H9 (cell line): ENCODE measurements at regions not wholly inside any gene's neighbourhood (a gene's known extent, or its start where the extent isn't known, plus 50 kb on each side); places are given as distances from the start of the nearest gene placed in this dataset.

ENCODE experiments used
- DNase-seq: peaks from one replicate; pipeline ENCODE4 v3.0.0-alpha.2; 2017
- H2AFZ ChIP-seq: one replicate; pipeline ENCODE4 v1.6.1; 2013; ENCODE audit warnings: mild to moderate bottlenecking, low read length, control low read depth, moderate library complexity
- H2AK5ac ChIP-seq: 2 replicates; pipeline ENCODE4 v1.6.1; 2013; ENCODE audit warnings: low read length, control low read depth, mixed read lengths; ENCODE audit not compliant: insufficient read length
- H2BK120ac ChIP-seq: one replicate; pipeline ENCODE4 v1.6.1; 2013; ENCODE audit warnings: low read depth, mild to moderate bottlenecking, low read length, control low read depth, inconsistent platforms; ENCODE audit not compliant: poor library complexity, severe bottlenecking
- H2BK12ac ChIP-seq: 2 replicates; pipeline ENCODE4 v1.6.1; 2013; ENCODE audit warnings: low read length, control low read depth, mixed read lengths, low read depth; ENCODE audit not compliant: insufficient read length
- H2BK15ac ChIP-seq: 2 replicates; pipeline ENCODE4 v1.6.1; 2013; ENCODE audit warnings: low read depth, low read length, control low read depth
- H2BK20ac ChIP-seq: one replicate; pipeline ENCODE4 v1.6.1; 2013; ENCODE audit warnings: low read depth, mild to moderate bottlenecking, low read length, control low read depth, inconsistent platforms; ENCODE audit not compliant: poor library complexity, severe bottlenecking
- H2BK5ac ChIP-seq: 2 replicates; pipeline ENCODE4 v1.6.1; 2013; ENCODE audit warnings: low read length, control low read depth, mixed read lengths; ENCODE audit not compliant: insufficient read length
- H3K14ac ChIP-seq: 2 replicates; pipeline ENCODE4 v1.6.1; 2013; ENCODE audit warnings: low read length, control low read depth; ENCODE audit not compliant: insufficient read depth
- H3K18ac ChIP-seq: 2 replicates; pipeline ENCODE4 v1.6.1; 2013; ENCODE audit warnings: low read depth, mild to moderate bottlenecking, mixed read lengths, low read length, control low read depth; ENCODE audit not compliant: insufficient read length
- H3K23ac ChIP-seq: 2 replicates; pipeline ENCODE4 v1.6.1; 2013; ENCODE audit warnings: low read length, control low read depth, mixed read lengths, low read depth; ENCODE audit not compliant: insufficient read length
- H3K23me2 ChIP-seq: 2 replicates; pipeline ENCODE4 v1.6.1; 2013; ENCODE audit warnings: low read depth, mild to moderate bottlenecking, mixed read lengths, low read length, control low read depth; ENCODE audit not compliant: insufficient read length, poor library complexity, severe bottlenecking
- H3K27ac ChIP-seq: 2 replicates; pipeline ENCODE4 v1.5.1; 2013; ENCODE audit warnings: low read length, control low read depth, mixed read lengths, low read depth; ENCODE audit not compliant: insufficient read length
- H3K27me3 ChIP-seq: 2 replicates; pipeline ENCODE4 v1.6.1; 2013; ENCODE audit warnings: low read length, control low read depth, inconsistent platforms; ENCODE audit not compliant: insufficient read depth
- H3K4ac ChIP-seq: 2 replicates; pipeline ENCODE4 v1.6.1; 2013; ENCODE audit warnings: low read depth, mild to moderate bottlenecking, control low read depth, inconsistent platforms, low read length, moderate library complexity
- H3K4me1 ChIP-seq: 2 replicates; pipeline ENCODE4 v1.6.1; 2013; ENCODE audit warnings: low read length, control low read depth, inconsistent platforms; ENCODE audit not compliant: insufficient read depth
- H3K4me2 ChIP-seq: 2 replicates; pipeline ENCODE4 v1.6.1; 2013; ENCODE audit warnings: low read length, control low read depth, mixed read lengths; ENCODE audit not compliant: insufficient read length, insufficient read depth
- H3K56ac ChIP-seq: 2 replicates; pipeline ENCODE4 v1.6.1; 2013; ENCODE audit warnings: low read depth, mild to moderate bottlenecking, mixed read lengths, low read length, control low read depth; ENCODE audit not compliant: insufficient read length
- H3K79me1 ChIP-seq: 2 replicates; pipeline ENCODE4 v1.6.1; 2013; ENCODE audit warnings: low read depth, mild to moderate bottlenecking, moderate library complexity, low read length, control low read depth, inconsistent platforms; ENCODE audit not compliant: insufficient read depth, poor library complexity, severe bottlenecking
- H3K79me2 ChIP-seq: 2 replicates; pipeline ENCODE4 v1.6.1; 2013; ENCODE audit warnings: low read length, control low read depth, inconsistent platforms; ENCODE audit not compliant: insufficient read depth
- H3K9ac ChIP-seq: 2 replicates; pipeline ENCODE4 v1.6.1; 2013; ENCODE audit warnings: low read length, control low read depth, mixed read lengths; ENCODE audit not compliant: insufficient read length; ENCODE audit errors: extremely low read depth
- H3K9me3 ChIP-seq: one replicate; pipeline ENCODE4 v1.6.1; 2013; ENCODE audit warnings: low read depth, low read length, inconsistent platforms; ENCODE audit not compliant: control insufficient read depth
- H3T11ph ChIP-seq: one replicate; pipeline ENCODE4 v1.6.1; 2013; ENCODE audit warnings: mild to moderate bottlenecking, low read length, control low read depth, inconsistent platforms
- H4K20me1 ChIP-seq: one replicate; pipeline ENCODE4 v1.6.1; 2013; ENCODE audit not compliant: control insufficient read depth, insufficient read length, insufficient read depth
- H4K5ac ChIP-seq: 2 replicates; pipeline ENCODE4 v1.6.1; 2013; ENCODE audit warnings: low read depth, mild to moderate bottlenecking, mixed read lengths, low read length, control low read depth; ENCODE audit not compliant: insufficient read length
- H4K8ac ChIP-seq: replicated peaks from 2 replicates; pipeline ENCODE4 v1.6.1; 2013; ENCODE audit warnings: low read length, control low read depth, mixed read lengths, low read depth; ENCODE audit not compliant: insufficient read length
- H4K91ac ChIP-seq: 2 replicates; pipeline ENCODE4 v1.6.1; 2013; ENCODE audit warnings: low read depth, mild to moderate bottlenecking, moderate library complexity, mixed read lengths, low read length, control low read depth; ENCODE audit not compliant: insufficient read length
- H3K27ac Mint-ChIP-seq, 3 experiments: 2 replicates in 2 of 3; 3 replicates in 1 of 3; pipeline ENCODE4 v1.8.0; 2020 to 2021; ENCODE audit warnings: mixed read lengths in 3 of 3, mild to moderate bottlenecking in 1 of 3, moderate library complexity in 1 of 3
- H3K27me3 Mint-ChIP-seq: 2 replicates; pipeline ENCODE4 v1.8.0; 2021; ENCODE audit warnings: low read depth, mild to moderate bottlenecking, moderate library complexity, mixed read lengths
- H3K36me3 Mint-ChIP-seq, 3 experiments: 2 replicates in 2 of 3; 3 replicates in 1 of 3; pipeline ENCODE4 v1.8.0; 2020 to 2021; ENCODE audit warnings: low read depth in 3 of 3, mixed read lengths in 3 of 3; ENCODE audit not compliant: insufficient read depth in 1 of 3
- H3K4me1 Mint-ChIP-seq, 2 experiments: 2 replicates each; pipeline ENCODE4 v1.8.0; 2020; ENCODE audit warnings: mixed read lengths in 2 of 2
- H3K4me3 Mint-ChIP-seq, 2 experiments: 2 replicates in 1 of 2; 3 replicates in 1 of 2; pipeline ENCODE4 v1.8.0; 2020 to 2021; ENCODE audit warnings: mild to moderate bottlenecking in 2 of 2, mixed read lengths in 2 of 2, moderate library complexity in 1 of 2
- H3K9me3 Mint-ChIP-seq, 2 experiments: 2 replicates in 1 of 2; 3 replicates in 1 of 2; pipeline ENCODE4 v1.8.0; 2020; ENCODE audit warnings: mild to moderate bottlenecking in 2 of 2, mixed read lengths in 2 of 2, moderate library complexity in 1 of 2
- CTCF ChIP-seq: fragments of 200-600 bp; sonication (generic); conservative IDR thresholded peaks from 3 replicates; pipeline ENCODE4 v1.8.0; 2021; ENCODE audit warnings: antibody characterized with exemption, mild to moderate bottlenecking
- WGBS: extraction: QIAGEN DNeasy Blood & Tissue Kit; methylation state at CpG from one replicate; pipeline ENCODE4 v1.1.7; 2013; ENCODE audit warnings: missing lambda C conversion rate, low lambda C conversion rate, mixed read lengths; ENCODE audit not compliant: insufficient read length; ENCODE audit errors: extremely low coverage; 5-methylcytosine and 5-hydroxymethylcytosine counted together

GRCh38 chr14:86646696-86647690 lies 1117.0 kb downstream of the FLRT2 start:
- H3K4me3 Mint-ChIP-seq, result no peak overlapping the region

More at GRCh38 chr14:86646696-86647690, 1117.0 kb downstream of the FLRT2 start:
- WGBS, result no CpG with 5 or more reads among the region's 4 CpGs
- peak; percentile 59 for TF ChIP-seq CTCF
- Histone ChIP-seq H3K9me3 (no peaks in the 10 kb centered on the region), H4K91ac (no peak overlapping the region), H3K4ac (no peak overlapping the region), H2BK15ac (no peak overlapping the region), H3K9ac (no peak overlapping the region), H2BK5ac (no peak overlapping the region), H4K5ac (no peak overlapping the region), H4K20me1 (no peaks in the 10 kb centered on the region), H2AFZ (no peak overlapping the region), H3K18ac (no peak overlapping the region), H3K79me1 (no peaks in the 10 kb centered on the region), H3K14ac (no peak overlapping the region), H4K8ac (no peak overlapping the region), H3K56ac (no peak overlapping the region), H2BK20ac (no peak overlapping the region), H3K23me2 (no peaks in the 10 kb centered on the region), H3K27me3 (no peaks in the 10 kb centered on the region), H3K79me2 (no peaks in the 10 kb centered on the region), H3T11ph (no peak overlapping the region), H3K4me1 (no peaks in the 10 kb centered on the region), H3K27ac (no peak overlapping the region), H3K23ac (no peak overlapping the region), H2AK5ac (no peak overlapping the region), H2BK120ac (no peak overlapping the region), H3K4me2 (no peak overlapping the region), H2BK12ac (no peak overlapping the region)
- H3K27ac Mint-ChIP-seq, result no peak overlapping the region
- peaks cover 25 to 27% of the 10 kb centered on the region in 2 experiments for H3K9me3 Mint-ChIP-seq
- no peaks in the 10 kb centered on the region for H3K4me1 Mint-ChIP-seq
- H3K36me3 Mint-ChIP-seq, result peaks cover 0 to 26% (median 10%) of the 10 kb centered on the region in 3 experiments; a peak in 5 of 7 replicates
- H3K27me3 Mint-ChIP-seq, result peaks cover 2% of the 10 kb centered on the region; the same call in 1 of the 2 replicates
- no peak for DNase-seq
